ENCODE measurements at regions not wholly inside any gene's neighbourhood (a gene's known extent, or its start where the extent isn't known, plus 50 kb on each side); places are given as distances from the start of the nearest gene placed in this dataset.

- no peak for DNase-seq
Measured at GRCh38 chr4:100970414-100970813, 376.9 kb downstream of the PPP3CA start.

GRCh38 chr4:100969925-100970324 is 377.4 kb downstream of the PPP3CA start:
- no peak for DNase-seq

- no peak for DNase-seq
Measured at GRCh38 chr4:100968046-100968445, 379.3 kb downstream of the PPP3CA start.

- DNase-seq = no peak
Measured at GRCh38 chr4:100963627-100964026, 383.7 kb downstream of the PPP3CA start.

GRCh38 chr4:100962698-100963097 is 384.6 kb downstream of the PPP3CA start:
- no peak for DNase-seq

GRCh38 chr4:100960232-100960631 is 387.1 kb downstream of the PPP3CA start:
- no peak for DNase-seq

GRCh38 chr4:100954046-100954445 is 393.3 kb downstream of the PPP3CA start:
- DNase-seq = no peak

GRCh38 chr4:100953616-100954015 is 393.7 kb downstream of the PPP3CA start:
- DNase-seq = no peak

- DNase-seq = no peak
Measured at GRCh38 chr4:100952590-100952989, 394.7 kb downstream of the PPP3CA start.

- no peak for DNase-seq
Measured at GRCh38 chr4:100949350-100949935, 397.9 kb downstream of the PPP3CA start.

GRCh38 chr4:100948911-100949310 is 398.4 kb downstream of the PPP3CA start:
- DNase-seq = no peak

GRCh38 chr4:100945789-100946188 is 401.5 kb downstream of the PPP3CA start:
- no peak for DNase-seq

- DNase-seq = no peak
Measured at GRCh38 chr4:100938698-100939097, 408.6 kb downstream of the PPP3CA start.

- no peak for DNase-seq
Measured at GRCh38 chr4:100936661-100937375, 410.5 kb downstream of the PPP3CA start.

GRCh38 chr4:100935090-100935489 is 412.2 kb downstream of the PPP3CA start:
- no peak for DNase-seq

GRCh38 chr4:100933628-100934027 is 413.7 kb downstream of the PPP3CA start:
- no peak for DNase-seq

GRCh38 chr4:100929758-100930157 is 411.9 kb upstream of the EMCN start:
- DNase-seq = no peak

- DNase-seq = no peak
Measured at GRCh38 chr4:100929135-100929534, 411.3 kb upstream of the EMCN start.

- no peak for DNase-seq
Measured at GRCh38 chr4:100926039-100926717, 408.4 kb upstream of the EMCN start.

- DNase-seq = peak; percentile 61
Measured at GRCh38 chr4:100913685-100914084, 395.9 kb upstream of the EMCN start.

GRCh38 chr4:100908540-100908939 is 390.7 kb upstream of the EMCN start:
- no peak for DNase-seq

- no peak for DNase-seq
Measured at GRCh38 chr4:100907465-100908454, 389.9 kb upstream of the EMCN start.

- DNase-seq = no peak
Measured at GRCh38 chr4:100906973-100907372, 389.2 kb upstream of the EMCN start.
